GM03348 (cell line): ENCODE measurements at regions not wholly inside any gene's neighbourhood (a gene's known extent, or its start where the extent isn't known, plus 50 kb on each side); places are given as distances from the start of the nearest gene placed in this dataset.
"Not testable (repeated sequence)": the region's sequence is repeated elsewhere in the genome, so short reads cannot be mapped to it uniquely, and the experiment has no call there.

Experiments
- DNase-seq: peaks from one replicate; pipeline ENCODE4 v3.0.0; 2012; ENCODE audit warnings: low spot score

GRCh38 chr18:42474577-42474976, 519.5 kb downstream of the PIK3C3 start:
- no peak for DNase-seq

GRCh38 chr18:42475157-42475556, 520.1 kb downstream of the PIK3C3 start:
- DNase-seq: no peak

DNA sequence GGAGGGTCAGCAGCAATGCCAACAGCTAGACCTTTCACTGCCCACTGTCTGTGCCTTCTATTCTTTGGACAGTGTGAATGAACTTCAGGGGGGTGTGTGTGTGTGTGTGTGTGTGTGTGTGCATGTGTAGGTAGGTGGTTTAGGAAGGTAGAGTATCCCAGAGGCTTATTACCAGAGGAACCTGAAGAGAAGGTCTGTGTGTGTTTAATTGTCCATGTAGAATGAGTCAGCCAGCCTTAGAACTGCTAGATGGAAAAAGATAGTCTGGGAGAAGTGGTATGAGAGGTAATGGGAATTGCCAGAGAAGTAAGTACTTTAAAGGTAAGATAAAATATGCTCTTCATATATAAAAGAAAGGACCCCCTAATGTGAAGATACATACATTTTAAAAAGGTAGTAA, 522.2 kb downstream of the PIK3C3 start:
- no peak for DNase-seq

- DNase-seq: no peak
Measured at GRCh38 chr18:42480441-42480840, 525.4 kb downstream of the PIK3C3 start.

GRCh38 chr18:42484648-42485047, 529.6 kb downstream of the PIK3C3 start:
- DNase-seq: no peak

DNA sequence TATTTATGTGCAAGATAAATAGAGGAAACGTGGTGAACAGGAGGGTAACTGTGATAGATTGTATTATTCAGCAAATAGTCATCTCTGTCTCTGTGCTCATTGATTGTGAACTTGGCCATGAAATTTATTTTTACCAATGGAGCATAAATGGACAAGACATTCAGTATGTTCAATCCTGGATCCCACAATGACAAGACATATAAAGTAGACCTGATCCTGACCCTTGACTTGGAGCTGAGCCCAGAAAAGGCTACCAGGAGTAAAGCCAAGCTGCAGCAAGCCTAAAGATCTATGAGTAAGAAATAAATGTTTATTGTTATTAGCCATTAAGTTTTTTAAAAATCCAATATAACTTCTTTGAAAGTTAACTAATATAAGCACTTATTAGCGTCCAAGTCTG, 531.2 kb downstream of the PIK3C3 start:
- no peak for DNase-seq

DNA sequence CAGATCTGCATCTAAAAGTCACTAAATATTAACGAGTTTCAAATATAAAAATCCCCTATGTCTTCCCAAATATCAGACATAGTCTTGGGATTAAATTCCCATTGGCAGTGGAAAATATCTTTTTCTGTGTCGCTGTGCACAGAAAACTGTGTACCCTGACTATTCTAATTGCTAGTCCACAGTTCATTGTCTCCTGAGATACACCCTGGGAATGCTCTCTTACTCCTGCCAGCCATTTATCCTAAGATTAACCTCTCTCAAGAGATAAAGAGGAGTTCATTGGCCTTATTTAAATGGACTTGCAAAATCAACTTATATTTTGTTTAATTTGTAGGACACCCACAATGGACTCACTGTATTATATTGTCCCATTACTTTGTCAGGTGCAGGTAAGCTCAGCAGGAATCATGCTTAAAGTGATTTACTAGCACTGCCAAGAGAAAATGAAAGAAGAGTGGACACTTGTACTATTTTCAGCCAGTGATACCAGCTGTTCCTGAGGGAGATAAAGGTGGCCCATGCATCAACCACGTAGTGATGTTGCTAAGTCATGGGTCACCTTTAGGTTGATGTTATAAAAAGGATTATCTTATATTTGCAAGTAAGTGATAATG, 553.8 kb downstream of the PIK3C3 start:
- no peak for DNase-seq

DNA sequence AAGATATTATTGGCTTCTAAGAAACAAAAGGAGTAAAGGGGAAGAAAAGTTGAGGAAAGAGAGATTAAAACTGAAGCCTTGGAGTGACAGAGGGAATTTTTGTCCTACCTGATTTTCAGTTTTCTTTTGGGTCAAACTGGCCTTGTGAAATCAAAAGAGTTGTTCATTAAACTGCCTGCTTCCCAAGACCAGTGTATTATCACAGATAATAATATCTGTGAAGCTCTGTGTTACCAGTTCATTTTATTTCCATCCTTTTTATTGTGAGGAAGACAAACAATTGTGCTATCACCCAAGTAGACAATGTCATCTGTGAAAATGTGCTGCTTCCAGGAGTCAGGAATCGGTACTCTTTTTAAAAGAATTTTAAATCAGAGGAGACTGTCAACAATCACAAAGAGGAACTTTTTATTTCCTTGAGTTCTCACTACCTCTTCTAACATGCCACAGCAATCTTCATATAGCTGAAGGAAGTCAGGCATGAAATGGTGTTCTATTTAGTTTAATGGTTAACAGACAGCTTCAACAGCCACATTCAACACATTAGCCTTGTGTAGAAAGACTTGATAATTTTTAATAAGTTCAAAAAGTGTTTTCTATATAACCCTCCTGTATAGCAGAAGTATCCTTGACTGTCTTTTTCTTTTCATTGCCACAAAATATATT, 554.8 kb downstream of the PIK3C3 start:
- no peak for DNase-seq

GRCh38 chr18:42510540-42510939, 555.5 kb downstream of the PIK3C3 start:
- no peak for DNase-seq

GRCh38 chr18:42513441-42513840, 558.4 kb downstream of the PIK3C3 start:
- DNase-seq: no peak

- no peak for DNase-seq
Measured at GRCh38 chr18:42514512-42514911, 559.5 kb downstream of the PIK3C3 start.

GRCh38 chr18:42517896-42518295, 562.9 kb downstream of the PIK3C3 start:
- DNase-seq: no peak

DNA sequence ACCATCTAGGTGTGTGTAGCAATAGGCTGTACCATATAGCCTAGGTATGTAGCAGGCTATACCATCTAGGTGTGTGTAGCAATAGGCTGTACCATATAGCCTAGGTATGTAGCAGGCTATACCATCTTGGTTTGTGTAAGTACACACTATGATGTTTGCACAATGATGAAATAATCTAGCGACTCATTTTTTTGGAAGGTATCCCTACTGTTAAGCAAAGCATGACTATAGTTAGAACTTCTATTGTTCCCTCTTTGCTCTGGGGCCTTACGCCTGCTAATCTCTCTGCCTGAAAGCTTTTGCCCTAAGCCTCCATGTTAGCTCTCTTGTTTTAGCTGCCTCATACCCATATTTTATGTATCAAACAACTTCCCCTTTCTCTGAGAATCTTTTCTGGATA, 563.3 kb downstream of the PIK3C3 start:
- DNase-seq: not testable (repeated sequence)

GRCh38 chr18:42520138-42520537, 565.1 kb downstream of the PIK3C3 start:
- no peak for DNase-seq

DNA sequence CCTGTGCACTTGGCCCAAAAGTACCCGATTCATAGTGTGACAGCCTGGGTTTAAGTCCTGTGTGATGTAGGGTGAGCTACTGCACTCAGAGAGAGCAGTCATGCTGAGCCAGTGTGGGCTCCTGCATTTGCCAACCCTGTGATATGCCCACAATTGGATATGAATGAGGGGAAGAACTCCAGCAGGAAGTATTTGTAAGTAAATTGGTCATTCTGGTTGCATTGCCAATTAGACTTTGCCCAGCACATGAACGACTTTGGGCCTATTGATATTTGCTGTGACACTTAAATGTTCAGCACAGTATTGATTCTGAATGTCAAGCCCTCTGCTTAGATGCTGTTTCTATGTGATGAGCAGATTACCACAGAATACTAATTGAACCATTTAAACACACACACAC, 570.9 kb downstream of the PIK3C3 start:
- no peak for DNase-seq

- DNase-seq: no peak
Measured at GRCh38 chr18:42527766-42528165, 572.7 kb downstream of the PIK3C3 start.

DNA sequence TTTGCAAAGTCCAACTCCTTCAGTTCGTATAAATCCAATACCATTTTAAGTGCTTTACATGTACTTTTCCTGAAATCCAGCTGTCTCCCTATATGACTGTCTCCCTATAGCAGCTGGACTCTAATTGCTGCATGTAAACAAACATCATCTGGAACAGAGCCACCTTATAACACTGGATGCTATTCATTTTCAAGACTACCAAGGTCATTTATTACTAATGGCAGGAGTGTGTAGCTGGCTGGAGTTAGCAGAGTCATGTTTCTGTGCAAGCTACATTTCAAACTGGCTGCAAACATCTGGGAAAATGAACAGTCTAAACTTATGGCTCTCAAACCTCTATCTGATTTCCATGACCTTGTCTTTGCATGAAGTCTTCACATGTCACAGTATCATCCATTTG, 575.2 kb downstream of the PIK3C3 start:
- DNase-seq: no peak

GRCh38 chr18:42532119-42532518, 577.1 kb downstream of the PIK3C3 start:
- no peak for DNase-seq

DNA sequence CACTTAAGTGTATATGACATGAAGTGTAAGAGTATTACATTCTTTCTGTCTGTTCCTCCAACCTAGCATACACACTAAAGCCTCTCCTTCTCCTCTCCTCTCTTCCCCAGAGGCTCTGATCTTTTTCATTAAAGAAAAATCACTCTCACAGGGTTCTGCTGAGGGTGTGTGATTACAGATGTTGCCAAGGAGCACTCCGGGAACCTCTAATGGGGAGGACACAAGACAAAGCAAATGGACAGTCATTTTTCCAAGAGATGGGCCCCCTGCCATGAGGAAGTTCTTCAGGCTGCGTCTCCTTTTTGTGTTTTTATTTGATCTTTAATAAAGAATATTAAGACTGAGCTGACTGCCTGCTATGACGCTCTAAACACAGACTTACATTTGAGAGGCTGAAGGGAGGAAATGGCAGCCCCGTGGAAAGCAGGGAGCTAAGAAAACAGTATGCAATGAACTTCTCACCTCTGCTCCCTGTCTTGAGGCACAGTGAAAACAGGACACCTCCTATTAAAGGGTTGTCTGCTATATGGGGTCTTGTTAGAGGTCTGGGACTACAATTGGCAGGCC, 578.1 kb downstream of the PIK3C3 start:
- DNase-seq: no peak

- DNase-seq: no peak
Measured at GRCh38 chr18:42533616-42534015, 578.6 kb downstream of the PIK3C3 start.

- no peak for DNase-seq
Measured at GRCh38 chr18:42534313-42534712, 579.3 kb downstream of the PIK3C3 start.

- DNase-seq: no peak
Measured at GRCh38 chr18:42536442-42536841, 579.0 kb downstream of the RIT2 start.

GRCh38 chr18:42537291-42537690, 578.2 kb downstream of the RIT2 start:
- no peak for DNase-seq

DNA sequence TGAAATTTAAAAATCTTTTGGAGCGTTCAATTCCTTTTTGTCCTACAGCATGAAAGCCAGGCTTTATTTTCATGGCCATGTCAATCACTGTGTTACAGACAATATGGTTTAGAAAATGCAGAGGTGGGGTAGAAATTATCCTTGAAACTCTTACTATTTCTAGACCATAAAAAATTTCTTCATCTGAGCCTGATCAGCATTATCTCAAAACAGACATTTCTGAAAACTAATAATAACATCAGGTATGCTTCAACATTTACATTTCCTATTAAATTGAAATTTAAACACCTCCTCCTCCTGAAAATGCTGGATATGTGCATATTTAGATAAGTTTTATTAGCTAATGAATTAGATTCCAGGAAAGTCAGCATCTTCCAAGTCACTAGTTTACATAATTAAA, 570.6 kb downstream of the RIT2 start:
- DNase-seq: no peak
